Smooth muscle cell (in vitro differentiated cells): ENCODE measurements at regions not wholly inside any gene's neighbourhood (a gene's known extent, or its start where the extent isn't known, plus 50 kb on each side); places are given as distances from the start of the nearest gene placed in this dataset.

ENCODE experiments used
- DNase-seq: peaks from one replicate; lab custom pipeline; 2025; ENCODE audit not compliant: unreplicated experiment; lab: John Stamatoyannopoulos, UW
- H2AFZ ChIP-seq: fragments of 200-600 bp; sonication (generic); 2 replicates; pipeline ENCODE4 v1.6.0; 2016; ENCODE audit warnings: antibody characterized with exemption, low read depth, mild to moderate bottlenecking
- H3F3A ChIP-seq: fragments of 200-600 bp; sonication (generic); 2 replicates; pipeline ENCODE4 v1.6.0; 2017; ENCODE audit warnings: antibody characterized with exemption, low read depth
- H3K27ac ChIP-seq: fragments of 200-600 bp; sonication (generic); 2 replicates; pipeline ENCODE4 v1.5.1; 2016; ENCODE audit warnings: low read depth, mild to moderate bottlenecking
- H3K27me3 ChIP-seq: fragments of 200-600 bp; sonication (generic); 2 replicates; pipeline ENCODE4 v1.6.1; 2016; ENCODE audit warnings: low read depth, mild to moderate bottlenecking
- H3K36me3 ChIP-seq: fragments of 200-600 bp; sonication (generic); 2 replicates; pipeline ENCODE4 v1.5.1; 2016; ENCODE audit warnings: low read depth
- H3K4me1 ChIP-seq: fragments of 200-600 bp; sonication (generic); 2 replicates; pipeline ENCODE4 v1.5.1; 2016; ENCODE audit warnings: low read depth
- H3K4me2 ChIP-seq: fragments of 200-600 bp; sonication (generic); 2 replicates; pipeline ENCODE4 v1.6.0; 2016; ENCODE audit warnings: mild to moderate bottlenecking
- H3K4me3 ChIP-seq: fragments of 200-600 bp; sonication (generic); 2 replicates; pipeline ENCODE4 v1.5.1; 2016; ENCODE audit warnings: mild to moderate bottlenecking
- H3K79me2 ChIP-seq: fragments of 200-600 bp; sonication (generic); 2 replicates; pipeline ENCODE4 v1.6.0; 2016; ENCODE audit warnings: low read depth, mild to moderate bottlenecking
- H3K9ac ChIP-seq: fragments of 200-600 bp; sonication (generic); 2 replicates; pipeline ENCODE4 v1.6.0; 2016; ENCODE audit warnings: low read depth
- H3K9me3 ChIP-seq: fragments of 200-600 bp; sonication (generic); replicated peaks from 2 replicates; pipeline ENCODE4 v1.5.1; 2016; ENCODE audit warnings: low read depth
- H4K20me1 ChIP-seq: fragments of 200-600 bp; sonication (generic); 2 replicates; pipeline ENCODE4 v1.6.0; 2016; ENCODE audit warnings: low read depth
- CTCF ChIP-seq: fragments of 200-600 bp; sonication (generic); IDR thresholded peaks from 2 replicates; pipeline ENCODE4 v1.5.1; 2017; ENCODE audit warnings: borderline replicate concordance, mild to moderate bottlenecking, antibody characterized with exemption; ENCODE audit not compliant: insufficient read depth, poor library complexity, severe bottlenecking
- WGBS: methylation state at CpG from one replicate; pipeline ENCODE4 v1.1.7; 2016; ENCODE audit warnings: low lambda C conversion rate; 5-methylcytosine and 5-hydroxymethylcytosine counted together

DNA sequence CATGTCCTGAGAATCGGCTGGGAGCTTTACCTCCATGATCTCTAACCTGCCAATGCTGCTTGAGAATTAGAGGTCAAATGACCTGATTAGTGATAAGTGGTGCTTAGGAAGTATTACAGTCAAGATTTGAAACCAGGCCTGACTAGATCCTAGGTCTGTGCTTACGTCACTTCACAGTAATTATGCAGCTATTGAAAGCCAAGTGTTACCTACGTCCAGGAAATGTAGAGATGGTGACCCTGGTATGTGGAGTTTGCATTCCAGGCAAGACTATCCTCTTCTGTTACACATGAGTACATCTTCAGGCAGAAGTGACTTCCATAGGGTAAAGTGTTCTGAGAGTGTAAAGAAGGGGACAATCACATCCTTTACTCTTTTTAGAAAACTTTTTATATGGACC lies 530.4 kb upstream of the TENM4 start:
- no peaks in the 10 kb centered on the region for H3K9me3 ChIP-seq
- no peaks in the 10 kb centered on the region for H3F3A ChIP-seq
- H3K79me2 ChIP-seq: no peaks in the 10 kb centered on the region
- no peaks in the 10 kb centered on the region for H3K36me3 ChIP-seq
- no peak for TF ChIP-seq CTCF
- no peaks in the 10 kb centered on the region for H4K20me1 ChIP-seq
- H2AFZ ChIP-seq: no peak overlapping the region
- H3K4me1 ChIP-seq: no peaks in the 10 kb centered on the region
- no peak overlapping the region for H3K27ac ChIP-seq
- H3K27me3 ChIP-seq: peaks cover 22% of the 10 kb centered on the region
- DNase-seq: no peak
- no peak overlapping the region for H3K4me2 ChIP-seq
- WGBS: 45% methylated on average over 3 of the region's 3 CpGs
- H3K4me3 ChIP-seq: no peak overlapping the region
- no peak overlapping the region for H3K9ac ChIP-seq

GRCh38 chr11:79966592-79966991 lies 525.8 kb upstream of the TENM4 start:
- Histone ChIP-seq H3K4me2 (no peak overlapping the region), H3K36me3 (no peaks in the 10 kb centered on the region), H3K4me1 (peaks cover 18% of the 10 kb centered on the region), H3K9ac (no peak overlapping the region), H3K4me3 (no peak overlapping the region), H3K79me2 (no peaks in the 10 kb centered on the region), H3K27me3 (peaks cover 29% of the 10 kb centered on the region), H4K20me1 (no peaks in the 10 kb centered on the region), H3F3A (no peaks in the 10 kb centered on the region), H2AFZ (no peak overlapping the region), H3K9me3 (no peaks in the 10 kb centered on the region), H3K27ac (no peak overlapping the region)
- WGBS: 88% methylated on average over 1 of the region's 1 CpG
- DNase-seq: no peak
- no peak for TF ChIP-seq CTCF

DNA sequence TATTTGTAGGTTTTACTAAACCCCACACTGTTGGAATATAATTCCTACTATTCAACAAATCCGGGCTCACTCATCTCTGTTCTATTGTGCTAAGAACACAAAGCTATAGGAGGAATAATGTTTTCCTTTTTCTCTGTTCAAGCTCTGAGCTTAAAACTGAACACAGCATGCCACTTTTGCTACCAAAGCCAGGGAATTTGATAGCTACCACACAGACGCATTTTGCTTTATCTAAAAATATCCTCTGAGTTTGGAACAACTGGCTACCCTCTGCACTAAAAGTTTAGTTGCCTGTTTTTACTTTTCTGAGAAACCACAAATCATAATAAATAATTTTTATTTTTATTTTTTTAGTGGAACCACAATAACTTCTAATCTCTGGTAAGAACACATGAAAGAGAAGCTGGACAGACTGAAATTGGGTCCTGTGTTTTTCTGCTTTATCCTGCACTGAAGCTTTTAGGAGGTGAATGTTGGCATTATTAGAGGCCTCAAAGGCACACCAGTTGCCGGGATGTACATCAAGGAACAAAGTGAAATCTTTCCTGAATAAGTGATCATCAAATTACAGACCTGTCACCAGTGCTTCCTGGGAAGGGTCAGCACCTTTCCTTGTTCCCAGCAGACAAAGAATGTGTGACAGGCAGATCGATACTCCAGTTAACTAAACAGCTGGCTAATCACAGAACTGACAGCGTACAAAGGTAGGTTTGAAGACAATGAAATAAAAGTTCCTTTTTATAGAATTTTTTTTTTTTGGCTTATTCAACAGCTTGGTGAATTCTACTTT lies 523.2 kb upstream of the TENM4 start:
- Histone ChIP-seq H3K79me2 (no peaks in the 10 kb centered on the region), H3K4me3 (no peak overlapping the region), H3K4me2 (no peak overlapping the region), H2AFZ (no peak overlapping the region), H4K20me1 (no peaks in the 10 kb centered on the region), H3K4me1 (peaks cover 18% of the 10 kb centered on the region), H3K36me3 (no peaks in the 10 kb centered on the region), H3F3A (no peaks in the 10 kb centered on the region), H3K27me3 (peaks cover 25% of the 10 kb centered on the region), H3K9ac (no peak overlapping the region), H3K9me3 (no peaks in the 10 kb centered on the region), H3K27ac (no peak overlapping the region)
- no peak for TF ChIP-seq CTCF
- 82% methylated on average over 5 of the region's 5 CpGs for WGBS
- DNase-seq: no peak

DNA sequence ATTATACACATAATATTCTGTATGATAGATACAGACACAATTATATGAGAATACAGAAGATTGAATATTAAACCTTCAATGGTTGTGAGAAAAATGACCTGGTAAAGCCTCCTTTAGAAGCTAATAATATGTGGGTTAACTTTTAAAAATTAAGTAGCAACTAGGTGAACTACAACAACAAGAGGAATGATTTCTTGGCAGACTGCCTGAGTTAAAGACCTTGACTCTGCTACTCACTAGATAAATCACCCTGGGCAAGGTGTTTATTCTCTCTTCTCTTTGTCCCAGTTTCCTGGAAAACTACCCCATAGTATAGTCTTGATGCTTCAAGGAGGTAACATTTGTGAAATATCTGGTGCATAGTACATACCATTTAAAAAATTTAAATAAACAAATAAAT lies 519.6 kb upstream of the TENM4 start:
- H3K4me1 ChIP-seq: peaks cover 18% of the 10 kb centered on the region

More for the DNA sequence above, 519.6 kb upstream of the TENM4 start:
- Histone ChIP-seq H3K9ac (no peak overlapping the region), H3K9me3 (no peaks in the 10 kb centered on the region), H3K4me3 (no peak overlapping the region), H3K4me2 (no peak overlapping the region), H4K20me1 (no peaks in the 10 kb centered on the region), H3K27ac (no peak overlapping the region), H3K79me2 (no peaks in the 10 kb centered on the region), H3K36me3 (no peaks in the 10 kb centered on the region), H3F3A (no peaks in the 10 kb centered on the region), H2AFZ (no peak overlapping the region), H3K27me3 (peaks cover 10% of the 10 kb centered on the region)
- TF ChIP-seq CTCF: no peak
- DNase-seq: no peak
